Body of pancreas (tissue), 4 donors: ENCODE measurements at regions not wholly inside any gene's neighbourhood (a gene's known extent, or its start where the extent isn't known, plus 50 kb on each side); places are given as distances from the start of the nearest gene placed in this dataset.
"Not testable (repeated sequence)": the region's sequence is repeated elsewhere in the genome, so short reads cannot be mapped to it uniquely, and the experiment has no call there.

Experiments
- ATAC-seq: fragments of 150-250 bp; one replicate; pipeline ENCODE4 v1.9.1; 2016
- DNase-seq, 4 donors: peaks; one replicate each; pipeline ENCODE4 v3.0.0-alpha.2; 2019
- H3K27ac ChIP-seq, 4 donors: fragments of 200-600 bp; sonication (generic); 1 replicate in 3 of 4; 2 replicates in 1 of 4; pipeline versions ENCODE4 v1.5.1 to v1.6.1; 2016 to 2019; ENCODE audit warnings: mild to moderate bottlenecking in 1 of 4, mixed read lengths in 1 of 4, moderate library complexity in 1 of 4
- H3K27me3 ChIP-seq, 2 donors: fragments of 200-600 bp; sonication (generic); one replicate each; pipeline ENCODE4 v1.6.0; 2016; ENCODE audit warnings: mild to moderate bottlenecking in 1 of 2
- H3K36me3 ChIP-seq, 2 donors: fragments of 200-600 bp; sonication (generic); replicated peaks in 1 of 2; 2 replicates each; pipeline ENCODE4 v1.5.1; 2016; ENCODE audit warnings: low read depth in 2 of 2; ENCODE audit not compliant: insufficient read depth in 1 of 2
- H3K4me1 ChIP-seq: fragments of 200-600 bp; sonication (generic); one replicate; pipeline ENCODE4 v1.6.0; 2016
- H3K4me3 ChIP-seq, 2 donors: fragments of 200-600 bp; sonication (generic); 1 replicate in 1 of 2; 2 replicates in 1 of 2; pipeline ENCODE4 v1.5.1; 2016 to 2019
- H3K9me3 ChIP-seq, 3 donors: fragments of 200-600 bp; sonication (generic); 1 replicate in 2 of 3; 2 replicates in 1 of 3; pipeline ENCODE4 v1.5.1; 2016
- CTCF ChIP-seq, 7 experiments: fragments of 450-650 bp in 4 of 7; fragments of 200-600 bp in 3 of 7; sonication (generic) in 3 of 7; IDR thresholded peaks; one replicate each; pipeline ENCODE4 v1.5.1; 2016 to 2019; ENCODE audit warnings: antibody characterized with exemption in 7 of 7
- POLR2A ChIP-seq, 3 donors: fragments of 450-650 bp; IDR thresholded peaks; one replicate each; pipeline ENCODE4 v1.6.1; 2016; ENCODE audit warnings: antibody characterized with exemption in 3 of 3, mild to moderate bottlenecking in 2 of 3
- WGBS, 2 donors: methylation state at CpG; one replicate each; pipeline ENCODE4 v1.1.5; 2017; 5-methylcytosine and 5-hydroxymethylcytosine counted together
- intact Hi-C: fragments of 100-400 bp; cut with DNase I; formaldehyde crosslinking; loops from one replicate; pipeline ENCODE4 v1.15.1; 2023

- ATAC-seq (no peak), DNase-seq (no peak)
- WGBS, 2 donors = 68 to 76% methylated on average over 2 of the region's 2 CpGs
- no peaks in the 10 kb centered on the region for H3K36me3 ChIP-seq
- H3K4me3 ChIP-seq = no peak overlapping the region
- TF ChIP-seq CTCF (IDR thresholded peaks at IDR 0.05) (no peak), POLR2A (IDR thresholded peaks at IDR 0.05) (no peak)
- H3K27me3 ChIP-seq = peaks cover 0 to 3% of the 10 kb centered on the region in 2 donors
- intact Hi-C loops = no loop called here
- no peak overlapping the region for H3K27ac ChIP-seq
- H3K4me1 ChIP-seq = peaks cover 12% of the 10 kb centered on the region
- no peaks in the 10 kb centered on the region for H3K9me3 ChIP-seq
These were observed 71.8 kb downstream of the LARP7 start for GRCh38 chr4:112708772-112709171.

GRCh38 chr4:112714922-112715901, 78.3 kb downstream of the LARP7 start:
- DNase-seq = no peak
- Histone ChIP-seq H3K27ac (no peak overlapping the region), H3K9me3 (no peaks in the 10 kb centered on the region), H3K27me3 (peaks cover 0 to 4% of the 10 kb centered on the region in 2 donors), H3K36me3 (no peaks in the 10 kb centered on the region), H3K4me1 (no peaks in the 10 kb centered on the region), H3K4me3 (no peak overlapping the region)
- no peak for TF ChIP-seq CTCF (IDR thresholded peaks at IDR 0.05)
- TF ChIP-seq POLR2A (IDR thresholded peaks at IDR 0.05) = no peak
- ATAC-seq = no peak
- intact Hi-C loops = no loop called here
- 53 to 68% methylated on average over 11 of the region's 11 CpGs for WGBS, 2 donors

DNA sequence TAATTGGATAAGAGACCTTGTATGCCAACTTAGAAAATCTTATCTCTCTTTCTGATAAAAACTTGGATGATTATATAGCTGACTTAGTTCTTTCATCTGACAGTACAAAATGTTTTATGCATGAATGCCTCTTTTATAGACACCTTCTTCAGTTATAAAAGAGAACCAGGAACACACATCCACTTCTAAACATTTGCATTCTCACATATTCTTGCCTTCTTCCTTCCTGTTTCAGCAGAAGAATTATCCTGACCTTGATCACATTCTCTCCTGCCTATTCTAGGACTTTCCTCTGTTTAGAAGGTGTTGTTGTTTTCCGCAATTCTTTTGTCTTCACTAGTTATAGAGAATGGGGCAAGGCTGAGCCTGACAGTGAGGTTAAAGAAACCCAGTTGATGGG, 80.9 kb downstream of the LARP7 start:
- H3K4me1 ChIP-seq = no peaks in the 10 kb centered on the region
- TF ChIP-seq CTCF (IDR thresholded peaks at IDR 0.05) = no peak
- TF ChIP-seq POLR2A (IDR thresholded peaks at IDR 0.05) = no peak
- 78 to 85% methylated on average over 1 of the region's 1 CpG for WGBS, 2 donors
- intact Hi-C loops = no loop called here
- H3K27ac ChIP-seq = no peak overlapping the region
- no peak for DNase-seq
- H3K27me3 ChIP-seq = peaks cover 0 to 4% of the 10 kb centered on the region in 2 donors
- no peaks in the 10 kb centered on the region for H3K36me3 ChIP-seq
- no peaks in the 10 kb centered on the region for H3K9me3 ChIP-seq
- ATAC-seq = no peak
- H3K4me3 ChIP-seq = no peak overlapping the region

DNA sequence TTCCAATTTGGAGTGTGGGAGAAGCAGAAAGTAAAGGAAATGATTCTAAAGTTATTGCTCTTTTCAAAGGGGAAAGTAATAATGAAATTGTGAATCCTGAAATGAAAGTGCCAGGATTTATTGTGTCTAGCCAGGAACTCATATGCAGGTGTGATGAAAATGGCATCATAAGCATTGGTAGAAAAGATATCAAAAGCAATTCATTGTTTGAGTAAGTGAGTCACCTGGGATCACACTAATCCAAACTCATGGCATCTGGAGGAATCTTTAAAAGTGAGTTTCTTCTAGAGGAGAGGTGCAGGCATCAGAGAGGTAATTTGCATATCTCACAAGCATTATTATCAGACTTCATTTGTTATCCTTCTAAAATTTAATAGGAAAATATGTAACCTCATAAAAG, 84.7 kb downstream of the LARP7 start:
- Histone ChIP-seq H3K27me3 (no peaks in the 10 kb centered on the region), H3K36me3 (no peaks in the 10 kb centered on the region), H3K4me3 (no peak overlapping the region), H3K9me3 (no peaks in the 10 kb centered on the region), H3K4me1 (no peaks in the 10 kb centered on the region), H3K27ac (no peak overlapping the region)
- TF ChIP-seq CTCF (IDR thresholded peaks at IDR 0.05) = no peak
- TF ChIP-seq POLR2A (IDR thresholded peaks at IDR 0.05) = no peak
- DNase-seq (no peak), ATAC-seq (no peak)
- intact Hi-C loops = no loop called here

DNA sequence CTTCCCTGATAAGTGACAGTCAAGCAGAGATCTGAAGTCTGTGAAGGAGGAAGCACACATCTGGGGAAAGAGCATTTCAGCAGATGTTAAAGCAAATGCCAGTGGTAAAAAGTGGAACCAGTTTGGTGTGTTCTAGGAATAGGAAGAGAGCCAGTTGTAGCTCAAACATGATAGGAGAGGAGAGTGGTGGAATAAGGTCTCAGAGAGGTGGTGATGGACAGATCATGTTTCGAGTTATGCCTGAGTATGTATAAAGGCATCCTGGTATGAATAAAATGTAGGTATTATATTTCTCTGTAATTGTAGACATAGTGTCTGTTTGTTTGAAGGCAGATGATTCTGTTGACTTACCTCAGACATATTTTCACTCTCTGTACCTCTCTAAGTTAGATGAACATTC, 89.1 kb downstream of the LARP7 start:
- intact Hi-C loops = no loop called here
- ATAC-seq (no peak), DNase-seq (no peak)
- Histone ChIP-seq H3K36me3 (no peaks in the 10 kb centered on the region), H3K4me1 (no peaks in the 10 kb centered on the region), H3K27ac (no peak overlapping the region), H3K4me3 (no peak overlapping the region), H3K27me3 (no peaks in the 10 kb centered on the region), H3K9me3 (no peaks in the 10 kb centered on the region)
- TF ChIP-seq CTCF (IDR thresholded peaks at IDR 0.05) = no peak
- no peak for TF ChIP-seq POLR2A (IDR thresholded peaks at IDR 0.05)
- WGBS, 2 donors = 74 to 83% methylated on average over 1 of the region's 1 CpG

- H3K4me1 ChIP-seq, DNase-seq, ATAC-seq, H3K9me3 ChIP-seq, H3K27me3 ChIP-seq, H3K4me3 ChIP-seq, intact Hi-C loops, H3K36me3 ChIP-seq, H3K27ac ChIP-seq: not testable (repeated sequence)
- 80 to 89% methylated on average over 16 of the region's 16 CpGs for WGBS, 2 donors
These were observed 90.8 kb downstream of the LARP7 start for GRCh38 chr4:112727728-112728127.
